GM23248 (cell line): ENCODE measurements at regions not wholly inside any gene's neighbourhood (a gene's known extent, or its start where the extent isn't known, plus 50 kb on each side); places are given as distances from the start of the nearest gene placed in this dataset.
"Not testable (repeated sequence)": the region's sequence is repeated elsewhere in the genome, so short reads cannot be mapped to it uniquely, and the experiment has no call there.

ENCODE experiments used
- DNase-seq: peaks from one replicate; pipeline ENCODE4 v3.0.0-alpha.2; 2015
- H2AFZ ChIP-seq: fragments of 200-600 bp; sonication (generic); 2 replicates; pipeline ENCODE4 v1.6.1; 2016; ENCODE audit warnings: antibody characterized with exemption
- H3F3A ChIP-seq: fragments of 200-600 bp; sonication (generic); 2 replicates; pipeline ENCODE4 v1.6.1; 2016; ENCODE audit warnings: mild to moderate bottlenecking, antibody characterized with exemption, mixed run types; ENCODE audit not compliant: insufficient read depth
- H3K27ac ChIP-seq: fragments of 200-600 bp; sonication (generic); 2 replicates; pipeline ENCODE4 v1.5.1; 2016; ENCODE audit warnings: mild to moderate bottlenecking
- H3K27me3 ChIP-seq: fragments of 200-600 bp; sonication (generic); replicated peaks from 2 replicates; pipeline ENCODE4 v1.6.1; 2016; ENCODE audit warnings: mild to moderate bottlenecking; ENCODE audit not compliant: insufficient read depth
- H3K36me3 ChIP-seq: fragments of 200-600 bp; sonication (generic); 2 replicates; pipeline ENCODE4 v1.6.1; 2016; ENCODE audit warnings: low read depth, mild to moderate bottlenecking
- H3K4me1 ChIP-seq: fragments of 200-600 bp; sonication (generic); 2 replicates; pipeline ENCODE4 v1.6.1; 2016; ENCODE audit warnings: mild to moderate bottlenecking; ENCODE audit not compliant: insufficient read depth
- H3K4me2 ChIP-seq: fragments of 200-600 bp; sonication (generic); one replicate; pipeline ENCODE4 v1.6.1; 2016; ENCODE audit warnings: mild to moderate bottlenecking; ENCODE audit not compliant: unreplicated experiment
- H3K4me3 ChIP-seq: fragments of 200-600 bp; sonication (generic); 2 replicates; pipeline ENCODE4 v1.5.1; 2016; ENCODE audit warnings: mild to moderate bottlenecking
- H3K79me2 ChIP-seq: fragments of 200-600 bp; sonication (generic); 2 replicates; pipeline ENCODE4 v1.6.1; 2016; ENCODE audit warnings: mild to moderate bottlenecking; ENCODE audit not compliant: insufficient read depth
- H3K9ac ChIP-seq: fragments of 200-600 bp; sonication (generic); 2 replicates; pipeline ENCODE4 v1.6.1; 2016; ENCODE audit warnings: mild to moderate bottlenecking
- H3K9me2 ChIP-seq: fragments of 200-600 bp; sonication (generic); 2 replicates; pipeline ENCODE4 v1.6.1; 2016; ENCODE audit warnings: mixed run types, mild to moderate bottlenecking, moderate library complexity; ENCODE audit not compliant: insufficient read depth
- H3K9me3 ChIP-seq: fragments of 200-600 bp; sonication (generic); one replicate; pipeline ENCODE4 v1.6.1; 2017; ENCODE audit warnings: low read depth
- H4K20me1 ChIP-seq: fragments of 200-600 bp; sonication (generic); 2 replicates; pipeline ENCODE4 v1.6.0; 2016; ENCODE audit not compliant: insufficient read depth
- EZH2 ChIP-seq: fragments of 200-600 bp; sonication (generic); IDR thresholded peaks from 2 replicates; pipeline ENCODE4 v1.6.1; 2018; ENCODE audit warnings: antibody characterized with exemption, mild to moderate bottlenecking; ENCODE audit not compliant: insufficient read depth, poor library complexity, severe bottlenecking
- EZH2phosphoT487 ChIP-seq: fragments of 200-600 bp; sonication (generic); IDR thresholded peaks from 2 replicates; pipeline ENCODE4 v1.6.1; 2018; ENCODE audit warnings: antibody characterized with exemption, moderate library complexity, mild to moderate bottlenecking, low read depth; ENCODE audit not compliant: insufficient read depth
- WGBS, 2 experiments: methylation state at CpG; one replicate each; pipeline ENCODE4 v1.1.6; 2015 to 2017; ENCODE audit warnings: low lambda C conversion rate in 2 of 2, low coverage in 1 of 2; ENCODE audit errors: missing lambda C conversion rate in 2 of 2; 5-methylcytosine and 5-hydroxymethylcytosine counted together
- in situ Hi-C: fragments of 300-500 bp; cut with MboI; formaldehyde crosslinking; loops from 2 replicates; pipeline ENCODE4 v1.15.0; 2020

GRCh38 chr14:38047195-38047902, 160.4 kb upstream of the SSTR1 start:
- H3K9me2 ChIP-seq: no peaks in the 10 kb centered on the region
- H3K36me3 ChIP-seq: no peaks in the 10 kb centered on the region
- H3K4me3 ChIP-seq: no peak overlapping the region
- no peak for DNase-seq
- WGBS, 2 experiments: 63 to 72% methylated on average over 2 of the region's 2 CpGs
- H2AFZ ChIP-seq: no peak overlapping the region
- peaks cover 13% of the 10 kb centered on the region for H3K4me1 ChIP-seq
- H3K9me3 ChIP-seq: no peaks in the 10 kb centered on the region
- H3K27ac ChIP-seq: no peak overlapping the region
- no peaks in the 10 kb centered on the region for H3K27me3 ChIP-seq
- no peak for TF ChIP-seq EZH2phosphoT487
- TF ChIP-seq EZH2: no peak
- H3K79me2 ChIP-seq: no peaks in the 10 kb centered on the region
- in situ Hi-C loops: no loop called here
- H4K20me1 ChIP-seq: no peaks in the 10 kb centered on the region
- no peak overlapping the region for H3K4me2 ChIP-seq
- peaks cover 7% of the 10 kb centered on the region; the same call in 1 of the 2 replicates for H3F3A ChIP-seq
- no peak overlapping the region for H3K9ac ChIP-seq

- H3K9me3 ChIP-seq: no peaks in the 10 kb centered on the region
- no peaks in the 10 kb centered on the region for H3K4me1 ChIP-seq
- no peaks in the 10 kb centered on the region for H3K9me2 ChIP-seq
- TF ChIP-seq EZH2 (no peak), EZH2phosphoT487 (no peak)
- no peaks in the 10 kb centered on the region for H3K27me3 ChIP-seq
- no peaks in the 10 kb centered on the region for H4K20me1 ChIP-seq
- H3K79me2 ChIP-seq: no peaks in the 10 kb centered on the region
- H2AFZ ChIP-seq: no peak overlapping the region
- H3K9ac ChIP-seq: no peak overlapping the region
- no peaks in the 10 kb centered on the region for H3K36me3 ChIP-seq
- no peaks in the 10 kb centered on the region for H3F3A ChIP-seq
- in situ Hi-C loops: no loop called here
- no peak overlapping the region for H3K4me2 ChIP-seq
- no peak for DNase-seq
- no peak overlapping the region for H3K4me3 ChIP-seq
- no peak overlapping the region for H3K27ac ChIP-seq
Measured at GRCh38 chr14:38053666-38054065, 154.0 kb upstream of the SSTR1 start.

- H3K9me2 ChIP-seq: no peaks in the 10 kb centered on the region
- H4K20me1 ChIP-seq: no peaks in the 10 kb centered on the region
- no peaks in the 10 kb centered on the region for H3K36me3 ChIP-seq
- H3K9ac ChIP-seq: no peak overlapping the region
- H3K4me1 ChIP-seq: no peaks in the 10 kb centered on the region
- no peaks in the 10 kb centered on the region for H3K27me3 ChIP-seq
- DNase-seq: no peak
- no peaks in the 10 kb centered on the region for H3K9me3 ChIP-seq
- H2AFZ ChIP-seq: no peak overlapping the region
- no peak overlapping the region for H3K4me3 ChIP-seq
- in situ Hi-C loops: no loop called here
- no peak overlapping the region for H3K4me2 ChIP-seq
- 66 to 79% methylated on average over 2 of the region's 2 CpGs for WGBS, 2 experiments
- H3K27ac ChIP-seq: no peak overlapping the region
- H3K79me2 ChIP-seq: no peaks in the 10 kb centered on the region
- H3F3A ChIP-seq: no peaks in the 10 kb centered on the region
- TF ChIP-seq EZH2phosphoT487: no peak
- TF ChIP-seq EZH2: no peak
Measured at GRCh38 chr14:38056270-38056669, 151.4 kb upstream of the SSTR1 start.

- H3K4me2 ChIP-seq, H3K36me3 ChIP-seq, H3K9me2 ChIP-seq, H3K27ac ChIP-seq, H3K27me3 ChIP-seq, H4K20me1 ChIP-seq, in situ Hi-C loops, H3K4me3 ChIP-seq, H3K9me3 ChIP-seq, H3K9ac ChIP-seq, H3K79me2 ChIP-seq, H3F3A ChIP-seq, H3K4me1 ChIP-seq, DNase-seq, H2AFZ ChIP-seq: not testable (repeated sequence)
- WGBS, 2 experiments: 90 to 91% methylated on average over 2 of the region's 2 CpGs
Measured at GRCh38 chr14:38062223-38062622, 145.5 kb upstream of the SSTR1 start.
